ENCODE measurements at regions not wholly inside any gene's neighbourhood (a gene's known extent, or its start where the extent isn't known, plus 50 kb on each side); places are given as distances from the start of the nearest gene placed in this dataset.

GRCh38 chr4:165782623-165783022, 90.4 kb upstream of the TLL1 start:
- no peak for DNase-seq (ENCODE audit: low read depth, low spot score)
- no peak for ATAC-seq
- H3K9me3 ChIP-seq (ENCODE audit: control insufficient read depth in 1 of 2, insufficient read depth in 1 of 2, low read depth in 1 of 2, low read length in 2 of 2) = no peaks in the 10 kb centered on the region
- RAD21 ChIA-PET (ENCODE audit: low non-redundant PET in 1 of 2, low total read pairs in 2 of 2, uncharacterized antibody in 2 of 2, unreplicated experiment in 2 of 2) = no interaction called here
- BruUV-seq (replicated peaks) = no TSS peak
- TF ChIP-seq ELF1 (IDR thresholded peaks at IDR 0.05; ENCODE audit: borderline replicate concordance, low read depth) (no peak), SIN3A (IDR thresholded peaks at IDR 0.05; ENCODE audit: low read depth) (no peak), ZFX (IDR thresholded peaks at IDR 0.05) (no peak), ZBTB33 (IDR thresholded peaks at IDR 0.05; ENCODE audit: extremely low read depth, insufficient replicate concordance, low read length) (no peak), SP1 (IDR thresholded peaks at IDR 0.05; ENCODE audit: low read depth) (no peak), JUND (IDR thresholded peaks at IDR 0.05) (no peak), CEBPB (IDR thresholded peaks at IDR 0.05; ENCODE audit: low read depth) (no peak), ATF3 (IDR thresholded peaks at IDR 0.05) (no peak), CBX3 (IDR thresholded peaks at IDR 0.05; ENCODE audit: low read depth) (no peak), TCF7L2 (IDR thresholded peaks at IDR 0.05; ENCODE audit: borderline replicate concordance, extremely low read depth, insufficient read depth, insufficient read length) (no peak), EGR1 (IDR thresholded peaks at IDR 0.05; ENCODE audit: low read depth) (no peak), YY1 (IDR thresholded peaks at IDR 0.05; ENCODE audit: extremely low read depth, insufficient replicate concordance, low read depth, low read length) (no peak), EZH2phosphoT487 (IDR thresholded peaks at IDR 0.05; ENCODE audit: borderline replicate concordance) (no peak), RAD21 (IDR thresholded peaks at IDR 0.05; ENCODE audit: low read depth) (no peak), POLR2AphosphoS5 (IDR thresholded peaks at IDR 0.05; ENCODE audit: low read depth, low read length) (no peak)
- TF ChIP-seq, protein P1, sequence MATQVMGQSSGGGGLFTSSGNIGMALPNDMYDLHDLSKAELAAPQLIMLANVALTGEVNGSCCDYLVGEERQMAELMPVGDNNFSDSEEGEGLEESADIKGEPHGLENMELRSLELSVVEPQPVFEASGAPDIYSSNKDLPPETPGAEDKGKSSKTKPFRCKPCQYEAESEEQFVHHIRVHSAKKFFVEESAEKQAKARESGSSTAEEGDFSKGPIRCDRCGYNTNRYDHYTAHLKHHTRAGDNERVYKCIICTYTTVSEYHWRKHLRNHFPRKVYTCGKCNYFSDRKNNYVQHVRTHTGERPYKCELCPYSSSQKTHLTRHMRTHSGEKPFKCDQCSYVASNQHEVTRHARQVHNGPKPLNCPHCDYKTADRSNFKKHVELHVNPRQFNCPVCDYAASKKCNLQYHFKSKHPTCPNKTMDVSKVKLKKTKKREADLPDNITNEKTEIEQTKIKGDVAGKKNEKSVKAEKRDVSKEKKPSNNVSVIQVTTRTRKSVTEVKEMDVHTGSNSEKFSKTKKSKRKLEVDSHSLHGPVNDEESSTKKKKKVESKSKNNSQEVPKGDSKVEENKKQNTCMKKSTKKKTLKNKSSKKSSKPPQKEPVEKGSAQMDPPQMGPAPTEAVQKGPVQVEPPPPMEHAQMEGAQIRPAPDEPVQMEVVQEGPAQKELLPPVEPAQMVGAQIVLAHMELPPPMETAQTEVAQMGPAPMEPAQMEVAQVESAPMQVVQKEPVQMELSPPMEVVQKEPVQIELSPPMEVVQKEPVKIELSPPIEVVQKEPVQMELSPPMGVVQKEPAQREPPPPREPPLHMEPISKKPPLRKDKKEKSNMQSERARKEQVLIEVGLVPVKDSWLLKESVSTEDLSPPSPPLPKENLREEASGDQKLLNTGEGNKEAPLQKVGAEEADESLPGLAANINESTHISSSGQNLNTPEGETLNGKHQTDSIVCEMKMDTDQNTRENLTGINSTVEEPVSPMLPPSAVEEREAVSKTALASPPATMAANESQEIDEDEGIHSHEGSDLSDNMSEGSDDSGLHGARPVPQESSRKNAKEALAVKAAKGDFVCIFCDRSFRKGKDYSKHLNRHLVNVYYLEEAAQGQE (IDR thresholded peaks at IDR 0.05; ENCODE audit: low read depth) = no peak
- TF ChIP-seq, protein P2, sequence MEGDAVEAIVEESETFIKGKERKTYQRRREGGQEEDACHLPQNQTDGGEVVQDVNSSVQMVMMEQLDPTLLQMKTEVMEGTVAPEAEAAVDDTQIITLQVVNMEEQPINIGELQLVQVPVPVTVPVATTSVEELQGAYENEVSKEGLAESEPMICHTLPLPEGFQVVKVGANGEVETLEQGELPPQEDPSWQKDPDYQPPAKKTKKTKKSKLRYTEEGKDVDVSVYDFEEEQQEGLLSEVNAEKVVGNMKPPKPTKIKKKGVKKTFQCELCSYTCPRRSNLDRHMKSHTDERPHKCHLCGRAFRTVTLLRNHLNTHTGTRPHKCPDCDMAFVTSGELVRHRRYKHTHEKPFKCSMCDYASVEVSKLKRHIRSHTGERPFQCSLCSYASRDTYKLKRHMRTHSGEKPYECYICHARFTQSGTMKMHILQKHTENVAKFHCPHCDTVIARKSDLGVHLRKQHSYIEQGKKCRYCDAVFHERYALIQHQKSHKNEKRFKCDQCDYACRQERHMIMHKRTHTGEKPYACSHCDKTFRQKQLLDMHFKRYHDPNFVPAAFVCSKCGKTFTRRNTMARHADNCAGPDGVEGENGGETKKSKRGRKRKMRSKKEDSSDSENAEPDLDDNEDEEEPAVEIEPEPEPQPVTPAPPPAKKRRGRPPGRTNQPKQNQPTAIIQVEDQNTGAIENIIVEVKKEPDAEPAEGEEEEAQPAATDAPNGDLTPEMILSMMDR (IDR thresholded peaks at IDR 0.05 in 2 of 3, conservative IDR thresholded peaks at IDR 0.05 in 1 of 3; ENCODE audit: borderline replicate concordance in 1 of 3, insufficient read depth in 1 of 3, low read depth in 2 of 3, low read length in 2 of 3) = no peak
- intact Hi-C loops (cut with micrococcal nuclease) = loop anchor here (5.0 kb wide), 1 partner anchor 245 kb away; no protein-coding TSS in a partner anchor
- H3K9ac ChIP-seq (ENCODE audit: low read length) = no peak overlapping the region
- no peaks in the 10 kb centered on the region for H3K4me1 ChIP-seq (ENCODE audit: control insufficient read depth in 1 of 2, insufficient read depth in 2 of 2, low read length in 2 of 2)
- POLR2A ChIA-PET = no interaction called here
- no peaks in the 10 kb centered on the region for H3K36me3 ChIP-seq (ENCODE audit: control insufficient read depth in 1 of 2, insufficient read depth in 2 of 2, low read length in 2 of 2)
- H3K9me2 ChIP-seq (ENCODE audit: insufficient read depth) = no peaks in the 10 kb centered on the region; the same call in 1 of the 2 replicates
- CTCF ChIA-PET = no interaction called here
- H3K4me3 ChIP-seq (replicated peaks in 1 of 2; ENCODE audit: low read depth in 1 of 2, low read length in 2 of 2) = no peak overlapping the region
- no peaks in the 10 kb centered on the region for H3K27me3 ChIP-seq (ENCODE audit: insufficient read depth, low read length)
- H2AFZ ChIP-seq (ENCODE audit: low read depth, low read length, poor library complexity, severe bottlenecking) = no peak overlapping the region
- no peaks in the 10 kb centered on the region for H3K79me2 ChIP-seq (ENCODE audit: insufficient read depth, low read length)
- H4K20me1 ChIP-seq (ENCODE audit: insufficient read depth) = no peaks in the 10 kb centered on the region
- H3K27ac ChIP-seq (ENCODE audit: low read depth, low read length) = no peak overlapping the region
- H3K4me2 ChIP-seq (ENCODE audit: low read length) = no peak overlapping the region
